Occipital lobe (tissue), 1 donor: ENCODE measurements at regions not wholly inside any gene's neighbourhood (a gene's known extent, or its start where the extent isn't known, plus 50 kb on each side); places are given as distances from the start of the nearest gene placed in this dataset.
"Not testable (repeated sequence)": the region's sequence is repeated elsewhere in the genome, so short reads cannot be mapped to it uniquely, and the experiment has no call there.

ENCODE experiments used
- DNase-seq: peaks from one replicate; lab custom pipeline; 2025; lab: John Stamatoyannopoulos, UW

DNA sequence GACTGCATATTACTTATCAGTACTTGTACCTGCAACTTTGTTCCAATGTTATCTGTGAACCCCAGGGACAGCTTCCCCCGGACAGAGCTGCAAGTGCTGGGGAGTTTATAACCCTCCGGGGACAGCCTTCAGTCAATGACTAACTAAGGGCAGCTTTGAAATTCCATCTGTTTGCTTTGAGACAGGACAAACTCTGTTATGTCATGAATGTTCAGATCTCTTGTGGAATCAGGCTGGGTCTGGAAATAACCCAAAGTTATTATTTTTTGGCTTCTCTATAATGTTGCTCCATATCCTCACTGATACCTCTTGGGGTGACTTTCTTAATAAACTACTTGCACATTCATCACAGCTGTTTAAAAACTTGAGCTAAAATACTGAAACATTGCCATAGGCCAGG, 617.5 kb upstream of the TLE4 start:
- no peak for DNase-seq

DNA sequence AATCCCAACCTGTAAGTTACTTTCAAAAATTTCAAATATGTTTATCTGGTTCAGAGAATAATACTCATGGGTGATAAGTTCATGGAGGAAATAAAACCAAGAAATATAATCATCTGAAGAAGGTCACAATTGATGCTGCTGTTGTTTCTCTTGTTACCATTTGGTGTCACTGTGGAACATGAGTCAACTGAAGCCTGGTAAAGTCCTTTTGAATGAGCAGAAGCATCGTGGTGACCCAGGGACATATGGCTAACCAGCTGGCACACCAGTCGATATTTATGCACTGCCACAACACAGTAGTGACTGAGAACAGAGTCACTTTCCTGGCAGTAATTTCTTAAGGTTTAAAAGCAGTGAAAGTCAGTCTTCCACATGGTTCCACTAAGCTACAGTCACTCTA, 612.9 kb upstream of the TLE4 start:
- no peak for DNase-seq

DNA sequence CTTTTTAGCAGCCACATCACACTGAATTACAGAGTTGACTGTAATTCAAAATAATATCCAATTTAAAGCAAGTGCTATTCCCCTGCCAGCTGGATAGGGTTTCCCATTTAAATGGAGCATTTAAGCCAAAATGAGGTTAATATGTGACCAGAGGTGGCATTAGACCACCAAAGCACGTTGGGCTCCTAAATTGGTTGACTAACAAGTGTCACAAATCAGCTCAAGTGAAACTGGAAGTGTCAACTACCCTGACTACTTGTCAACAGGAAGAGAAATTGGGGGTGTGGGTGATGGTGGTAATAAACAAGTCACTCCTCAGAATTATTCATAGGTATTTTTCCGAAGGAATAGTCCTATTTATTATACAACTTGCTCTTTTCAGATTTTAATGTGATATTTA, 609.6 kb upstream of the TLE4 start:
- DNase-seq: no peak

DNA sequence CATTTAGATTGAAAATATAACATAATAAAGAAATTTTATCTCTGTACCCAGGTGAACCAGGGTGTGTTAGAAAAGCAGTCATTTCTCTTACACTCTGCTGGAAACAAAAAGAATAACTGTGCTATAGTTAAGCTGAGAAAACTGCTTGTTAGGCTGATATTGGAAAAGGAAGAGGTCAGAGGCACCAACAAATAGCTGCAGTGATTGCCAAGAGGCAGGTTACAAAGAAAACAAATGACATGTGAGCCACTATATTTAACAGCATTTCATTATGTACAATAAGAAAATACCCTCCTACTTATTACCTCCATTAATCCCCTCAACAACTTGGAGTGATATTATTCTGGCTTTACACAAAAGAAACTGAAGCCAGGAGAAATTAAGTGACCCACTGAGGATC, 607.9 kb upstream of the TLE4 start:
- DNase-seq: no peak

GRCh38 chr9:78967596-78968217, 604.1 kb upstream of the TLE4 start:
- DNase-seq: no peak

GRCh38 chr9:78970375-78970774, 601.4 kb upstream of the TLE4 start:
- no peak for DNase-seq

- DNase-seq: no peak
Observed at GRCh38 chr9:78971540-78971939, 600.2 kb upstream of the TLE4 start.

DNA sequence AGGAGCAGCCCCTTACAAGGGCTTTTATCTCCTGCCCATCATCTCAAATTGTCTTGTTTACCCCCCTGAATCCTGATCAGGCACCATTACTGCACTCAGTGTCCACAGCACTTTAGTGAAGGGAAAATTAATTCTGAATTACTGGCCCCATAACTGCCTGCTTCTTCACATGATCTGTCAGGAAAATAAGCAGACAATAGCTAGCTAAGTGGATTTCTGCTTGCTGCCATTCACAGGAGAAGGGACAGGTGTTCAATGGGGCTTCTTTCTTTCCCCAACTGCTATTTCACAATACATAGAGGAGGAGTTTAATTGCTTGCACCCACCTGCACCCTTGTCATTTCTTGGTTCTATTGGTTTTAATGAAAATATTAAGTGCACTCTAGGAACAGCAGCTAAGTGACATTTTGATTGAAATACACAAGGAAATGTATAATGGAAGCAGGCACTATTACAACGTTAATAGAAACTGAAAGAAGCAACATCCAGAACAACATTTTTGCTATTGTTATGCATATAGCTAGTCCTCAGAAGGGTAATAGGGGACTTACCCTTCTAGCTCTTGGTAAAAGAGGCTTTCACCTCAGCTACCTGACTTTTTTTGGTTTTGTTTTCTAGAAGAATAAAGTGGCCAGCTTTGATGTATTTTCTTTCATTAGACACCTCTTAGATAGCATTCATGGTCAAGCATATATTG, 599.3 kb upstream of the TLE4 start:
- no peak for DNase-seq

DNA sequence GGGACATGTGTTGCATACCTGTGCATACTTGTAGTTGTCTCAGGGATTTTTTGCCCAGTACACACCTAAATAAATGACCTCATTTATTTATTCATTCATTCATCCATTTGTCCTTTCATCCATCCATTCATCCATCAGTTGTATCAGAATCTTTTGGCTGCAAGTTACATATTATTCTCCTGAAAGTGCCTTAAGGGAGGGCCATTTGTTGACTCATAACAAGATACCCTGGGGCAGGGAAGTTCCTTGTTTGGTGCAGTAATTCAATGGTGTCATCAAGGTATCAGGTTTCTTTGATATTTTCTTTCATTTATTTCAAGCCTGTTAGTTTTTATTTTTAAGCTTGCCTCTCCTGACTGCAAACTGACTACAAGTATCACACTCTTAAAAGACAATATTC, 597.9 kb upstream of the TLE4 start:
- DNase-seq: no peak

DNA sequence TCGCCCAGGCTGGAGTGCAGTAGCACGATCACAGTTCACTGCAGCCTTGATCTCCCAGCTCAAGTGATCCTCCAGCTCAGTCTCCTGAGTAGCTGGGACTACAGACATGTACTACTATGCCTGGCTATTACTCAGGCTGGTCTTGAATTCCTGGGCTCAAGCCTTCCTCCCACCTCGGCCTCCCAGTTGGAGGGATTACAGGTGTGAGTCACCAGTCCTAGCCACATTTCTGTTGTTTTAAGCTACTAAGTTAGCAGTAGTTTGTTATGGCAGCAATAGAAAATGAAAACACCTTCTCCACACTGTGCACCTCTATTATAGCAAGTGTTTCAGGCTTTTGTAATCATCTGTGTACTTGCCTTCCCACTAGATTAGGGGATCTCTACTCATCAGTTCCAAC, 588.9 kb upstream of the TLE4 start:
- no peak for DNase-seq

DNA sequence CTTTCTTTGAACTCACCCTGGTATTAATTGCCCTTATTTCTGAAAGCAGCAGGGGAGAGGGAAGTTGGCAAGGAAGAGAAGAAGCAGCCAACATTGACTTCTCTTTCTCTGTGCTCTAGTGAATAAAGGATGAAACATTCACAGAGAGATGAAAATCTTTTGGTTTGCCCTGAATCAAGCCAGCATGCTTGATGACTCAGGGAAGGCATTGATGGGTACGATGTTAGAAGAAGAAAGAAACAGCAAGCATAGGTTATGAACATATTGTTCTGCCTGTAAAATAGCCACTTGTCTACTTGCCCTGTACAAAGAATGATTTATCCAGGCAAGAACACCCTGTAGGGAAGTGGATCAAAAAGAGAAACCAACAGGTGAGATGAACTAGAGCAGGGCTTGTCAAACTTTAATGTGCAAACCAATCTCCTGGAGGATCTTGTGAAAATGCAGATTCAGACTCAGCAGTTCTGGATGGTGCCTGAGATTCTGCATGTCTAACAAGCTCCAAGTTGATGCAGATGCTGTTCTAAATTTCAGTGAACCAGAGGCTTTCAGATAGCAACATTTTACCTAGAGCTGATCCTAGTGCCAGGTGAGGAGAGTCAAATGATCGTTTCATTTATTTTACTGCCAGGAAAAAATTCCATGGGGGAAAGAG, 586.6 kb upstream of the TLE4 start:
- no peak for DNase-seq

DNA sequence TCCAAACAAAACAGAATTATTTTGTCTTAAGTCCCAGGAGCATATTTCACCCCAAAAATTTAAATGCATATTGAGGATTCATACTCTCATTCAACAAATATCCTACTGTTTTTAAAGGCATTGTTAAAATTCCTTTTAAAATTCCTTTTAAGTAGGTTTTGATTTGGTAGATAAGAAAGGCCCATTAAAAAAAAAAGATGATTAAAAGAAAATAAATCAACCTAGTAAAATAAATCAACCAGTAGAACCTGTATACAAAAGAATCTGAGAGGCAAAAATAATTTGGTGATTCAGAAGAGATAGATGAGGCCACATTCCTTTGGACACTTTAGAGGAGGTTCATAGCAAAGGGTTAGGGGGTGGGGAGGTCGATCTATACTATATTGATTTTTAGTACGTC, 585.3 kb upstream of the TLE4 start:
- no peak for DNase-seq

- no peak for DNase-seq
Observed at GRCh38 chr9:78989031-78989658, 582.6 kb upstream of the TLE4 start.

DNA sequence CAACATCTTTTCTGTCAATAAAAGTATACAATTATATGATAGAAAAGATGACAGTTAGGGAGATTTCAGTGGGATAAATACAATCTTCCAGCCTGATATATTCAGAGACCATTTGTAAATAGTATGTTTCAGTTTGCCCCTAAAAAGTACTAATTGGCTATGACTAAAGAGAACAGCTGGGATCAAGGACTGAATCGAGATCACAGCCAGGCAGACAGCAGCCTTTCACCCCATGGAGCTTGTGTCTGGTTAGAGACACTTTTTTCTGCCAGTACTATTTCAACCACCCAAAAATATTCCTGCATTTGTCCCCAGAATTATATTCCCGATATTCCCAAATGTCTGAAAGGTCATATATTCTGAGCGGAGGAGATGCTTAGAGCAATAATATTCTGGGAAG, 577.3 kb upstream of the TLE4 start:
- DNase-seq: no peak

GRCh38 chr9:78994974-78995373, 576.8 kb upstream of the TLE4 start:
- DNase-seq: not testable (repeated sequence)

DNA sequence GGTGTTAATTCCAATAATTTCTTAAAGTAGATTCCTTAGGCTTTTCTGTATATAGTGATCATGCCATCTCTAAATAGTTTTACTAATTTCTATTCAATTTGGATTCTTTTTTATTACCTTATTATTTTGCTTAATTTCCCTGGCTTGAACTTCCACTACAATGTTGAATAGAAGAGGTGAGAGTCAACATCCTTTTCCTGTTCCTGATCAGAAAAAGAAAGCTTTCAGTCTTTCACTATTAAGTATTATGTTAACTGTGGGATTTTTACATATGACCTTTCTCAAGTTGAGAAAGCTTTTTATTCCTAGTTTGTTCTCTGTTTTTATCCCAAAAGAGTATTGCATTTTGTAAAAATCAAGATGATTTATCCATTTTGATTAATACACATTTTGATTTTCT, 574.5 kb upstream of the TLE4 start:
- no peak for DNase-seq

- no peak for DNase-seq
Observed at GRCh38 chr9:79000230-79001002, 571.3 kb upstream of the TLE4 start.

GRCh38 chr9:79001012-79001411, 570.8 kb upstream of the TLE4 start:
- no peak for DNase-seq

- DNase-seq: no peak
Observed at GRCh38 chr9:79003514-79003913, 568.3 kb upstream of the TLE4 start.

- no peak for DNase-seq
Observed at GRCh38 chr9:79004032-79004431, 567.7 kb upstream of the TLE4 start.

- DNase-seq: no peak
Observed at GRCh38 chr9:79006546-79006945, 565.2 kb upstream of the TLE4 start.
